Endodermal cell (in vitro differentiated cells): ENCODE measurements at regions not wholly inside any gene's neighbourhood (a gene's known extent, or its start where the extent isn't known, plus 50 kb on each side); places are given as distances from the start of the nearest gene placed in this dataset.
"Not testable (repeated sequence)": the region's sequence is repeated elsewhere in the genome, so short reads cannot be mapped to it uniquely, and the experiment has no call there.

Experiments
- DNase-seq: peaks from one replicate; pipeline ENCODE4 v3.0.0-alpha.2; 2017
- H3K27ac ChIP-seq: 2 replicates; pipeline ENCODE4 v1.5.1; 2013; ENCODE audit warnings: mild to moderate bottlenecking, low read depth, low read length, moderate library complexity
- H3K27me3 ChIP-seq: 2 replicates; pipeline ENCODE4 v1.6.1; 2013; ENCODE audit warnings: mild to moderate bottlenecking, low read length, moderate library complexity; ENCODE audit not compliant: insufficient read depth, control insufficient read depth, poor library complexity, severe bottlenecking
- H3K36me3 ChIP-seq: 2 replicates; pipeline ENCODE4 v1.7.0; 2013; ENCODE audit warnings: mild to moderate bottlenecking, low read length, moderate library complexity; ENCODE audit not compliant: control insufficient read depth, insufficient read depth
- H3K4me1 ChIP-seq: one replicate; pipeline ENCODE4 v1.7.0; 2013; ENCODE audit warnings: low read length; ENCODE audit not compliant: control insufficient read depth, insufficient read depth
- H3K4me3 ChIP-seq: 2 replicates; pipeline ENCODE4 v1.5.1; 2013; ENCODE audit warnings: mild to moderate bottlenecking, low read length, moderate library complexity
- H3K9ac ChIP-seq: 2 replicates; pipeline ENCODE4 v1.6.1; 2013; ENCODE audit warnings: mild to moderate bottlenecking, low read length, moderate library complexity; ENCODE audit not compliant: poor library complexity, severe bottlenecking; ENCODE audit errors: extremely low read depth
- H3K9me3 ChIP-seq: 2 replicates; pipeline ENCODE4 v1.6.1; 2013; ENCODE audit warnings: mild to moderate bottlenecking, low read length, moderate library complexity; ENCODE audit not compliant: control insufficient read depth
- H3K27ac Mint-ChIP-seq: 2 replicates; pipeline ENCODE4 v1.8.0; 2020; ENCODE audit warnings: mixed read lengths
- H3K27me3 Mint-ChIP-seq: 2 replicates; pipeline ENCODE4 v1.8.0; 2021; ENCODE audit warnings: mild to moderate bottlenecking, mixed read lengths; ENCODE audit not compliant: insufficient read depth
- H3K36me3 Mint-ChIP-seq: 2 replicates; pipeline ENCODE4 v1.8.0; 2020; ENCODE audit warnings: low read depth, mixed read lengths
- H3K4me1 Mint-ChIP-seq: 2 replicates; pipeline ENCODE4 v1.8.0; 2020; ENCODE audit warnings: mixed read lengths
- H3K4me3 Mint-ChIP-seq: 2 replicates; pipeline ENCODE4 v1.8.0; 2020; ENCODE audit warnings: mild to moderate bottlenecking, moderate library complexity, mixed read lengths
- H3K9me3 Mint-ChIP-seq: 2 replicates; pipeline ENCODE4 v1.8.0; 2020; ENCODE audit warnings: mild to moderate bottlenecking, mixed read lengths
- CTCF ChIP-seq: fragments of 200-600 bp; sonication (generic); conservative IDR thresholded peaks from 2 replicates; pipeline ENCODE4 v1.5.0; 2021; ENCODE audit warnings: antibody characterized with exemption, mild to moderate bottlenecking
- whole genome bisulfite sequencing, 2 experiments: methylation state at CpG; one replicate each; pipeline versions ENCODE4 v1.1.5 to v1.1.7; 2013; ENCODE audit warnings: missing lambda C conversion rate in 2 of 2, mixed read lengths in 1 of 2; ENCODE audit not compliant: insufficient coverage in 1 of 2, insufficient read length in 1 of 2; 5-methylcytosine and 5-hydroxymethylcytosine counted together

GRCh38 chr15:17026633-17027032 lies 3515.0 kb downstream of the GOLGA6L6 start:
- H3K9me3 Mint-ChIP-seq, result peaks cover 97% of the 10 kb centered on the region
- no peak overlapping the region for H3K4me3 Mint-ChIP-seq
- Histone ChIP-seq H3K9me3 (peaks cover 80% of the 10 kb centered on the region), H3K4me3 (peak overlapping the region; percentile 2), H3K27me3 (no peaks in the 10 kb centered on the region), H3K4me1 (no peaks in the 10 kb centered on the region), H3K36me3 (no peaks in the 10 kb centered on the region), H3K27ac (no peak overlapping the region), H3K9ac (no peak overlapping the region)
- DNase-seq, result no peak
- H3K36me3 Mint-ChIP-seq, result peaks cover 10% of the 10 kb centered on the region
- H3K4me1 Mint-ChIP-seq, result no peaks in the 10 kb centered on the region
- 61% methylated on average over 1 of the region's 1 CpG; no CpG with 5 or more reads in 1 of the 2 experiments for WGBS, 2 experiments
- H3K27me3 Mint-ChIP-seq, result no peaks in the 10 kb centered on the region
- H3K27ac Mint-ChIP-seq, result no peak overlapping the region
- TF ChIP-seq CTCF, result no peak

GRCh38 chr15:17022040-17022439 lies 3519.6 kb downstream of the GOLGA6L6 start:
- peaks cover 74% of the 10 kb centered on the region for H3K9me3 ChIP-seq
- H3K4me1 ChIP-seq, H3K4me3 ChIP-seq, DNase-seq, H3K36me3 Mint-ChIP-seq, H3K9ac ChIP-seq, H3K27ac Mint-ChIP-seq, H3K4me3 Mint-ChIP-seq, H3K27me3 ChIP-seq, H3K4me1 Mint-ChIP-seq, H3K36me3 ChIP-seq, H3K27me3 Mint-ChIP-seq, H3K27ac ChIP-seq: not testable (repeated sequence)
- WGBS, 2 experiments, result 73% methylated on average over 3 of the region's 4 CpGs; no CpG with 5 or more reads in 1 of the 2 experiments
- H3K9me3 Mint-ChIP-seq, result peaks cover 92% of the 10 kb centered on the region
